NCI-H1436 treated with DMSO at 0.1 percent for 48 hours (cell line): ENCODE measurements at regions not wholly inside any gene's neighbourhood (a gene's known extent, or its start where the extent isn't known, plus 50 kb on each side); places are given as distances from the start of the nearest gene placed in this dataset.
"Not testable (repeated sequence)": the region's sequence is repeated elsewhere in the genome, so short reads cannot be mapped to it uniquely, and the experiment has no call there.

Experiments
- DNase-seq: peaks from one replicate; lab custom pipeline; 2025; lab: John Stamatoyannopoulos, UW

DNA sequence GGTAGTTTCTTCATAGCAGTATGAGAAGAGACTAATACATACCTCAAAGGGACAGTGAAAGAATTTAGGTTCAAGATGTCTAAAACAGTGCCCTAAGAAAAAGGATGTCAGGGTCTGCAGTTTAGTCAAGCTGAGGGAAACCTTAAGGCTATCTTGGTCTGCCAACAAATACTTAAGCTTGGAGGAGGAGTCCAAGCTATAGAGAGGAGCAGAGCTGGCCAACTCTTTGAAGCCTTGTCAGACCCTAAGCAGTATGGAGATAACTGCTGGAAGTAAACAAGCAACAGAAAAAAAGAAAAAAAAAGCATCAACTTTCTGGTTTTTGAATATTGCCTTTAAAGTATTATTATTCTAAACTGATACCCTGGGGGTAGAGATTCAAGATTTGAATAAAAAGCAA, 1518.1 kb downstream of the GRIK2 start:
- no peak for DNase-seq

GRCh38 chr6:102910701-102911139, 1517.2 kb downstream of the GRIK2 start:
- not testable (repeated sequence) for DNase-seq

- DNase-seq = no peak
Measured at GRCh38 chr6:102907181-102907580, 1513.7 kb downstream of the GRIK2 start.

- DNase-seq = no peak
Measured at GRCh38 chr6:102902471-102902870, 1509.0 kb downstream of the GRIK2 start.

- no peak for DNase-seq
Measured at GRCh38 chr6:102895683-102896082, 1502.2 kb downstream of the GRIK2 start.

GRCh38 chr6:102885165-102885564, 1491.7 kb downstream of the GRIK2 start:
- no peak for DNase-seq

DNA sequence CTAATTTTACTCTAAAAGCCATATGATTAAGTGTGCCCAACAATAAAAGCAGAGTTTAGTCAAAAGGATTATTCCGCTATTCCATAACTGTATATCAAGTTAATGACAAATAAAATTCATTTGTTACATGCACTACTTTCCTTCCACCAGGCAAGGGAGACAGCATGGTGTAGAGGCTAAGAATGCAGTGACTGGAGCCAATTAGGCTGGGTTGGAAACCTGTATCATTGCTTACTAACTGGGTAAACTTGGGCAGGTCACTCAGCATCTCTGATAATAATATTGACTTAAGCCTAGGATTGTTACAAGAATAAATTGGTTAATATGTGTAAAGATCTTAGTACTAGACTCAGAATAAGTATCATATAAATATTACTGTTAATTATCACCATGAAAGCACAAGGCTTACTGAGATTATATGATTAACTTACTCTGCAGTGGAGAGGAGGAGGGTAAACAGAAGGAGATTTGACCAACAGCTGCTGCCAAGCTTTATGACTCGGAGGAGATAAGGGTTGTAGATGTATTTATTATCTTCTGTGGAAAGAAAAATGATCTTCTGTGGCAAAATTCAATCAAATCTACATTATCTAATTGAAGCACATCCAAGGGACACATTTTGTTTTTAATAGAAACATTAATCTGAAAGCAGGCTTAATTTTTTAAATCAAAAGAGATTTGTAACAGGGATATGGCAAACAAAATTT, 1459.9 kb downstream of the GRIK2 start:
- DNase-seq = no peak

DNA sequence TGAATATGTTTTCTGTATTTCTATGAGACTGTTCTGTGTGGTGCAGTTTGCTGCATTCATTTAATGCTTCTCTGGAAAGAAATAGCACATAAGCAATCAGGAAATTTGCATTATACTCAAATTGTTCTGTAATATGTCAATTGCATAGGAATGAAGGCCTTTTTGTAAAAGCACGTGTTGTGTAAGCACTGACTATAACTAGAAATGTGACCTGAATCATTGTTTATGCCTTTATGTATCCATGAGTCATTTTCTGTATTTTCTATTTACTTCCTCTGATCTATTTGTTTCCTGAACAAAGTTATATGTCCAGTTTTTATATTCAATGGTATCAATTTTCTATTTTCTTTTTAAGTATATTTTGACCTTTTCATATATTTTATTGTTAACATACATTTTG, 1455.3 kb downstream of the GRIK2 start:
- no peak for DNase-seq

GRCh38 chr6:102848210-102848609, 1454.7 kb downstream of the GRIK2 start:
- DNase-seq = no peak

DNA sequence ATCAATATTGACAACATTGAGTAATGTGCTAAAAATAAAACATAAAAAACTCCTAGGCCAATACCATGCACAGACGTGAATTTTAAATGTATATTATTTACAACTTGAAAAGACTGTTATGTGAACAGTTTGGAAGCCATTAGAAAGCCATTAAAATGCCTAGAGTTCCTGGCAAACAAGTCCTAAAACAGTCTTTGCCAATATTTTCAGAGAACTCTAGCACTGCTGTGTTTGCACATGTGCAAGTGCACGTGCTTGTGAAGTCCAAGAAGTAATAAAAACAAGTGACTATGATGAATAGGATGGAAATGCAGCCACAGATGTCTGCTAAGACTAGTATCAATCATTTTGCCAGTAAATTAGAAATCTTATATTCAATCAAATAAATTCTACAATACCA, 1447.6 kb downstream of the GRIK2 start:
- DNase-seq = no peak

DNA sequence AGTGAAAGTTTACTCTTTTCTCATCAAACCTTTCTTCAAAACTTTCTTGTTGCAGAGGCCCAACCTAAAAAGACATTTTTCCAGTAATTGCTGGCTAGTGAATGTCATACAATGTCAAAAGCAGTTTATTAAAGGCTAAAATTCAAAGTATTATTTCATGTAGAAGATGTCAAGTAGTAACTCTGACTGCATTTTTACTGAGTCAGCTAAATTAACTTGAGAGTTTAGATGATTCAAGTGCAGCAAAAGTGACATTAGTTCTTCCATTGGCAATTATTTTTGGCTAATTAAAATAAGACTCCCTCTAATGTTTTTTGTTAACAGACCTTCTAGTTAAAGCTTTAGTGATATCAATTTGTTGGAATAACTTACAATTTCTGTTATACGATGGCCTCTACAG, 1438.5 kb downstream of the GRIK2 start:
- no peak for DNase-seq

DNA sequence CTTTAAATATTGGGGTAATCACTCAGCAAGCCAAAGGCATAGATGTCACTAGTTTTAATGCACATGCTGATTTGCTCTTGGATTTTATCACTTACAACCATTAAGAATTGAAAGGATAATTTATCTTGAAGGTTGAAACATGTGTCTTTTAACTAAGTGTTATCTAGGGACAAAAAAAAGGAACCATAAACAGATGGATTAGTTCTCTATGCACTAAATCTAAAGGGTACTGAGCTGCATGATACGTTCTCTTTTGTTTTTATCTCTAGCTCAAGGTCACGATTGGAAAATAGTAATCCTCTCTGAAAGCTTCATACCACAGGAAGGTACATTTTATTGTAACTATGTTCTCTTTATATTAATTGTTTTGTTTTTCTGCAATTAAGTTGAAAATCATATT, 1426.6 kb downstream of the GRIK2 start:
- no peak for DNase-seq

DNA sequence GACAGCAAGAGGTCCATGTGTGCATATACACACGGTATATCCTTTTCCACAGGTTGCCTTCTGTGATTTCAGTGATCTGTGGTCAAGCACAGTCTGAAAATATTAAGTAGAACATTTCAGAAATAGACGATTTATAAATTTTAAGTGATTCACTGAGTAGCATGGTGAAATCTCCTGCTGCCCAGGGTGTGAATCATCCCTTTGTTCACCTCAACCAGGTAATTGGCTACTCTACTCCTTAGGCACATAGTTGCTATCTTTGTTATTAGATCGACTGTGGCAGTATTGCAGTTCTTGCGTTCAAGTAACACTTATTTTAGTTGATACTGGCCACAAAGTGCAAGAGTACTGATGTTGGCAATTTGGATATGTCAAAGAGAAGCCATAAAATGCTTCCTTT, 1421.7 kb downstream of the GRIK2 start:
- DNase-seq = no peak

DNA sequence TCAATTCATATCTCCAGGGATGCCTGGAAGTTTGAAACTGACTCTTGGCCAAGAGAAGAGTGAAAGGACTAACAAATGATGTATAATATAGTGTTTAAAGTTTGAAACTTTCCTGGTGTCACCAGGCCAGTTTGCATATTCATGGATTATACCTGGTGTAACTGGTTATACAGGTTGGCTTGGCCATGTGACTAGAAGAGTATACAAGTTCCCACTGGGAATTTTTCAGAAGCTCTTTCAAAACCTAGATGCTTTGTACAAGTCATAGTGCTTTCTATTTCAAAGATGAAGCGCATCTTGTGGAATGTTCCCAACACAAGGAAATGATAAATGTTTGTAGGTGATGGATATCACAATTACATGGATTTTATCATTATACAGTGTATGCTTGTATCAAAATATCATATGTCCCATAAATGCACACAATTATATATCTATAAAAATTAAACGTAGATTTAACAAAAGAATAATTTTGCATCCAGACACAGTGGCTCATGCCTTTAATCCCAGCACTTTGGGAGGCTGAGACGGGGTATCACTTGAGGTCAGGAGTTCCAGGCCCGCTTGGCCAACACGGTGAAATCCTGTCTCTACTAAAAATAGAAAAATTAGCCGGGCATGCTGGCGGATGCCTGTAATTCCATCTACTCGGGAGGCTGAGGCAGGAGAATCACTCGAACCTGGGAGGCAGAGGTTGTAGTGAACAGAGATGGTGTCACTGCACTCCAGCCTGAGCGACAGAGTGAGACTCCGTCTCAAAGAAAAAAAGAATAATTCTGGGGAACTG, 1420.2 kb downstream of the GRIK2 start:
- DNase-seq = no peak

DNA sequence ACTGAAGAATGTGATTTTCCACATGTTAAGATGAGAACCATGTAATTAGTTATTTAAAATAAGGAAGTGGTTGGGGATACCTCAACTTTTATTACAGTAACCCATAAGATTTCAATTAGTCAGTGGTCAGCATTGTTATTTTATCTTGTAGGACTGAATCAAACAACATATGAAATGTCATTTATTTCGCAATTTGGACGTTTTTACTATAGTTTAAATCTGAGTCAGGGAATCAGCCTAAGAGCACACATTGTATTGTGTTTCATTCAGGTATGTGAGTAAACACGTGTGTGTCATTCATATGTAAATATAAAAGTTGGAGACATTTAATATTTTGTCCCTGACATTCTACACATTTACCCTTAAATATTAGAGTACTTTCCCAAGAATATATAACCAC, 1418.7 kb downstream of the GRIK2 start:
- DNase-seq = no peak

DNA sequence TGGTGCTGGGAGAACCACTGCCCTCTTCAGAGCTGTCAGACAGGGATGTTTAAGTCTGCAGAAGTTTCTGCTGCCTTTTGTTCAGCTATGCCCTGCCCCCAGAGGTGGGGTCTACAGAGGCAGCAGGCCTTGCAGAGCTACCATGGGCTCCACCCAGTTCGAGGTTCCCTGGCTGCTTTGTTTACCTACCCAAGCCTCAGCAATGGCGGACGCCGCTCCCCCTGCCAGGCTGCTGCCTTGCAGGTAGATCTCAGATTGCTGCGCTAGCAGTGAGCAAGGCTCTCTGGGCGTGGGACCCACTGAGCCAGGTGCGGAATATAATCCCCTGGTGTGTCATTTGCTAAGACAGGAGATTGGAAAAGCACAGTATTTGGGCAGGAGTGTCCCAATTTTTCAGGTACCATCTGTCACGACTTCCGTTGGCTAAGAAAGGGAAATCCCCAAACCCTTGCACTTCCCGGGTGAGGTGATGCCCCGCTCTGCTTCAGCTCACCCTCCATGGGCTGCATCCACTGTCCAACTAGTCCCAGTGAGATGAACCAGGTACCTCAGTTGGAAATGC, 1415.5 kb downstream of the GRIK2 start:
- not testable (repeated sequence) for DNase-seq

- DNase-seq = no peak
Measured at GRCh38 chr6:102799051-102799450, 1405.5 kb downstream of the GRIK2 start.

GRCh38 chr6:102798636-102799035, 1405.1 kb downstream of the GRIK2 start:
- no peak for DNase-seq

- DNase-seq = no peak
Measured at GRCh38 chr6:102793752-102794151, 1400.2 kb downstream of the GRIK2 start.

DNA sequence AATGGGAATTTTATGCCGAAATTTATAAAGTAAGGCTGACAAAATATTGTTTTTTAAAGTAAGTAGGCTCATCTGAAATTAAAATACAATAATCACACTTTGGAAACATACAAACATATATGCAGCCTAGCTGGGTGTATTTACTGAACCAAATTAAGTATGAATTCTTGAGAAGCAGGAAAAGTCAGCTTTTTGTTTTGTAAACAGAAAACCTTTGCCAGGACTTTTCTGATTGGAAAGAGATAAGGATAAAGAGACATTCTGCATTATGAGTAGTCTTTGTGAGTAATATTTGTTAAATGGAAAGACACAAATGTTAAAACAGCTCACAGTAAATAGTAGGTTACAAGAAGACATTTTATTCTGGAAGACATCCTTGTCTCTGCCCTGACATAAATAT, 1380.8 kb downstream of the GRIK2 start:
- DNase-seq = no peak

GRCh38 chr6:102773636-102774035, 1380.1 kb downstream of the GRIK2 start:
- no peak for DNase-seq

- DNase-seq = no peak
Measured at GRCh38 chr6:102766963-102767362, 1373.5 kb downstream of the GRIK2 start.

- DNase-seq = no peak
Measured at GRCh38 chr6:102764317-102764716, 1370.8 kb downstream of the GRIK2 start.
